ENCODE measurements at regions not wholly inside any gene's neighbourhood (a gene's known extent, or its start where the extent isn't known, plus 50 kb on each side); places are given as distances from the start of the nearest gene placed in this dataset.

GRCh38 chr2:65842104-65842503 lies 409.7 kb upstream of the SPRED2 start:
- DNase-seq (ENCODE audit: low read depth) = no peak

- no peak for DNase-seq (ENCODE audit: low read depth)
Observed at GRCh38 chr2:65835975-65836549, 403.7 kb upstream of the SPRED2 start.

GRCh38 chr2:65834771-65835475 lies 402.5 kb upstream of the SPRED2 start:
- DNase-seq (ENCODE audit: low read depth) = no peak

GRCh38 chr2:65834062-65834461 lies 401.7 kb upstream of the SPRED2 start:
- DNase-seq (ENCODE audit: low read depth) = no peak

GRCh38 chr2:65831509-65831908 lies 399.1 kb upstream of the SPRED2 start:
- no peak for DNase-seq (ENCODE audit: low read depth)

- no peak for DNase-seq (ENCODE audit: low read depth)
Observed at GRCh38 chr2:65826567-65826966, 394.2 kb upstream of the SPRED2 start.

GRCh38 chr2:65823511-65823910 lies 391.1 kb upstream of the SPRED2 start:
- DNase-seq (ENCODE audit: low read depth) = no peak

- DNase-seq (ENCODE audit: low read depth) = no peak
Observed at GRCh38 chr2:65820454-65820853, 388.1 kb upstream of the SPRED2 start.

GRCh38 chr2:65819963-65820362 lies 387.6 kb upstream of the SPRED2 start:
- no peak for DNase-seq (ENCODE audit: low read depth)

- no peak for DNase-seq (ENCODE audit: low read depth)
Observed at GRCh38 chr2:65818873-65819451, 386.6 kb upstream of the SPRED2 start.

GRCh38 chr2:65813631-65814173 lies 381.3 kb upstream of the SPRED2 start:
- no peak for DNase-seq (ENCODE audit: low read depth)

GRCh38 chr2:65812887-65813286 lies 380.5 kb upstream of the SPRED2 start:
- DNase-seq (ENCODE audit: low read depth) = no peak

GRCh38 chr2:65807942-65808341 lies 375.5 kb upstream of the SPRED2 start:
- no peak for DNase-seq (ENCODE audit: low read depth)

GRCh38 chr2:65804777-65805176 lies 372.4 kb upstream of the SPRED2 start:
- DNase-seq (ENCODE audit: low read depth) = no peak

- DNase-seq (ENCODE audit: low read depth) = no peak
Observed at GRCh38 chr2:65802298-65802942, 370.0 kb upstream of the SPRED2 start.

- DNase-seq (ENCODE audit: low read depth) = no peak
Observed at GRCh38 chr2:65800998-65801397, 368.6 kb upstream of the SPRED2 start.

- DNase-seq (ENCODE audit: low read depth) = no peak
Observed at GRCh38 chr2:65799141-65799854, 366.9 kb upstream of the SPRED2 start.

- DNase-seq (ENCODE audit: low read depth) = no peak
Observed at GRCh38 chr2:65798641-65799040, 366.2 kb upstream of the SPRED2 start.

- no peak for DNase-seq (ENCODE audit: low read depth)
Observed at GRCh38 chr2:65794994-65795393, 362.6 kb upstream of the SPRED2 start.

GRCh38 chr2:65791404-65791975 lies 359.1 kb upstream of the SPRED2 start:
- no peak for DNase-seq (ENCODE audit: low read depth)

GRCh38 chr2:65790676-65790935 lies 358.2 kb upstream of the SPRED2 start:
- DNase-seq (ENCODE audit: low read depth) = no peak

Data from HS-27A (cell line).